GM12891 (cell line): ENCODE measurements at regions not wholly inside any gene's neighbourhood (a gene's known extent, or its start where the extent isn't known, plus 50 kb on each side); places are given as distances from the start of the nearest gene placed in this dataset.

Experiments used
- PAX5 ChIP-seq: IDR thresholded peaks from 2 replicates; pipeline ENCODE4 v1.6.1; 2011; ENCODE audit warnings: low read length, moderate library complexity, mild to moderate bottlenecking; ENCODE audit not compliant: insufficient read depth, severe bottlenecking
- POLR2A ChIP-seq: IDR thresholded peaks from 2 replicates; pipeline ENCODE4 v1.6.1; 2011; ENCODE audit warnings: low read depth, low read length, control low read depth
- POLR2AphosphoS5 ChIP-seq: IDR thresholded peaks from 2 replicates; pipeline ENCODE4 v1.6.1; 2011; ENCODE audit warnings: low read depth, low read length, control low read depth
- POU2F2 ChIP-seq: IDR thresholded peaks from 2 replicates; pipeline ENCODE4 v1.6.1; 2011; ENCODE audit warnings: low read depth, mild to moderate bottlenecking, control low read depth, low read length, moderate library complexity
- SPI1 ChIP-seq: IDR thresholded peaks from 2 replicates; pipeline ENCODE4 v1.6.1; 2011; ENCODE audit warnings: low read depth, low read length, control low read depth

DNA sequence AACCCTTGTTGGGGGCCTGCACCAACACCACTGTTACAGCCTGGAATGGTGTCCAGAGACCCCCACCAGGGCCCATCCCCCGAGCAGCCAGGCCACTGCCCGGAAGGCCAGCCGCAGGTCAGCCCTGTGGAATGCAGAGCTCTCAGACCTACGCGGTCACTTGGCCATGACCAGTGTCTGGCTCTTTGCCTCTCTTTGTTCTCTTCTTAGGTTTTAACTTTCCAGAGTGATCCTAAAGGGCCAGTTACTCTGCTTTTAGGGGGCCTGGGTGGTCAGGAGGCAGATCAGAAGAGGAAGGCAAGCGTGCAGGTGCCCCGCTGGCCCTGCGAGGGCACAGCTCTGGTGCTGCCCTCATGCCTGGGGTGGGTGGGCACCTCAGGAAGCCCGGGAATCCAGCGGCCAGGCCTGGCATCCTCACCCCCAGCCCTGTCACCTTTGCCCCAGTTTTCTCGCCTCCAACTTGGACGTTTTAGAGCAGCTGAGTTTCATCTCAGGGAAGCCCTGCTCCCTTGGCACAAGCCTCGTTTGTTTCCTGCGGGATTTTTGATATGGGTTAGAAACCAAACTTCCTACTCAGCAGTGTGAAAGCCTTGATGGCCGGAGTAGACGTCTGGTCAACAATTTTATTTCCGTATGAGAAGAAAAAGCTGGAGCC lies 62.5 kb upstream of the CHST15 start:
- TF ChIP-seq POLR2AphosphoS5 (no peak), POLR2A (no peak), SPI1 (no peak), PAX5 (no peak), POU2F2 (no peak)
